Stimulated activated CD4-positive, alpha-beta T cell treated with anti-CD3 and anti-CD28 coated beads, Interleukin-1b, Interleukin-23, amount 100 ng/mL, for 4 hours (primary cell): ENCODE measurements at regions not wholly inside any gene's neighbourhood (a gene's known extent, or its start where the extent isn't known, plus 50 kb on each side); places are given as distances from the start of the nearest gene placed in this dataset.
"Not testable (repeated sequence)": the region's sequence is repeated elsewhere in the genome, so short reads cannot be mapped to it uniquely, and the experiment has no call there.

Experiments used
- DNase-seq, 2 donors: peaks; one replicate each; pipeline ENCODE4 v3.0.0-alpha.2; 2020; ENCODE audit warnings: low read depth in 2 of 2

- DNase-seq, result no peak
These were observed 190.5 kb downstream of the PTPRU start for GRCh38 chr1:29426701-29427279.

DNA sequence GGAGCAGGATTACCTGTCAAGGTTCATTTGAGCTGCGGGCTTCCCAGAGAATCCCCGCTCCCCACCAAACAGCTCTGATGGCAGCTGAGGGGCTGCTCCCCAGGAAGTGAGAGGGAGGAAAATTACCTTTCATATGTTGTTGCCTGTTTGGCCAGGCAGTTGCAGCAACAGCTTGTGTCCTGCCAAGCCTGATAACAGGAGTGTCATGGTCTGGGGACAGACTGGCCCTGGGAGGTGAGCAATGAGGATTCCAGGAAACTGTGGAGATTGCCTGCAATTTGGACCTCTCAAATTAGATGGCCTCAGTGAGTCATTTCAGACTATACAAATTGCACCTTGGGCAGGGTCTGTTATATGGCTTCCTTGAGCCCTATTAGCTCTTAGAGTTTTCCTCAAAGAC, 189.3 kb downstream of the PTPRU start:
- no peak for DNase-seq

- DNase-seq, result no peak
These were observed 187.9 kb downstream of the PTPRU start for GRCh38 chr1:29424266-29424665.

DNA sequence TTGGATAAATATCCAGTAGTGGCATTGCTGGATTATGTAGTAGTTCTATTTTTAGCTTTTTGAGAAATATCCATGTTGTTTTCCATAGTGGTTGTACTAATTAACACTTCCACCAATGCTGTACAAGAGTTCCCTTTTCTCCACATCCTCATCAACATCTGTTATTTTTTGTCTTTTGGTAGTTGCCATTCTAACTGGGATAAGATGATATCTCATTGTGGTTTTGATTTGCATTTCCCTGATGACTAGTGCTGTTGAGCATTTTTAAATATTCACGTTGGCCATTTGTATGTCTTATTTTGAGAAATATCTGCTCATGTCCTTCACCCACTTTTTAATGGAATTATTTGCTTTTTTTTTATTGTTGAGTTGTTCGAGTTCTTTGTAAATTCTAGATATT, 183.9 kb downstream of the PTPRU start:
- DNase-seq, result no peak

DNA sequence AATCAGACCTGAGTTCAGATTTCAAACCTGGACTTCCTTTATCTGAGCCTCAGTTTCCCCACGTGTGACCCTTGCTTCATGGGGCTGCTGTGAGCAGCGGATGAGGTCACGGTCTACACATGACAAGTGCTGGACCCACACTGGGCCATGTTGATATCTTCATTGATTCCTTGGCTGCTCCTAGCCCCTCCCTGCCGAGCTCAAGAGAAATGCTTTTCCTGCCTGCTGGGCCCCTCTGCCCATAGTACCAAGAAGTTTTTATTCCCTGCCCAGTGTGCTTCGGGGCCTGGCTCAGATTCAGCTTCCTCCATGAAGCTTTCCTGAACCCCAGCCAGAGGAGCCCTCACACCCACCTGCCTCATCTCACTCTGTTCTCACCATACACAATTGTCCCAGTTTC, 181.6 kb downstream of the PTPRU start:
- no peak for DNase-seq

GRCh38 chr1:29417147-29417858, 181.0 kb downstream of the PTPRU start:
- DNase-seq, result no peak

- DNase-seq, result no peak
These were observed 180.2 kb downstream of the PTPRU start for GRCh38 chr1:29416267-29417146.

DNA sequence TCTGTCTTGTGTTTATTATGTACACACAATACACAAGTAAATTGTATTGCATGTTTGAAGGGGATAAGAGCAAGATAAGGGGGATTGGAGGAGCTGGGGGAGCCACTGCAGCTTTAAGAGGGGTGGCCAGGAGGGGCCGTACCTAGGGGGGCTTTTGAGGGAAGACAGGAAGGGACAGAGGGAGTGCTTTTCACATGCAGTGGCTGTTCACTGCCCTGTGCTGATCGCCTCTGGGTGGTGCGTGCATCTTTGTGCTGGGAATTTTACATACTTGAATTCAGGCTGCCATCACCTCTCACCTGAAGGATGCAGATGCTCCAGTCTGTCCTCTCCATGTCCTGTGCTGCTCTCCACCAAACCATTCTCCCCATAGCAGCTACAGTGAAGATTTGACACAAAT, 179.5 kb downstream of the PTPRU start:
- DNase-seq, result no peak

- DNase-seq, result no peak
These were observed 179.0 kb downstream of the PTPRU start for GRCh38 chr1:29415156-29415830.

GRCh38 chr1:29414086-29414485, 177.8 kb downstream of the PTPRU start:
- no peak for DNase-seq

- DNase-seq, result no peak
These were observed 177.3 kb downstream of the PTPRU start for GRCh38 chr1:29413661-29414060.

DNA sequence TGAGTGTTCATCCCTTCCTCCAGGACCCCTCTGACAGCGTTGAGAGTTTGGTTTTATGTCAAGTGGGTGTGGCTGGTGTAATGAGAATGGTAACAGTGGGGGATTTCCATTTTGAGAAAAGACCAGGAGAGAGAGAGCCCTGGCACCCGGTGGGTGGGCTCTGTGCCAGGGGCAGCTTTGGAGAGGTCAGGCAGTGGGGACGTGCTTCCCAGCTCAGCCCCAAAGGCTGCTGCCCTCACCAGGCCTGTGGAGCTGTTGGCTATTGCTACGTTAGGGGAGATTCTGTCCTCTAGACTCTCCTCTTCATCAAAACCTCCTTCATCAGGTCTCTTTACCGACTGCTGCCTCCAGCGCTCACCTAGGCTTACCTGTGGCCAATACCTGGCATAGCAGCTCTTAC, 176.3 kb downstream of the PTPRU start:
- DNase-seq, result no peak

- DNase-seq, result no peak
These were observed 174.2 kb downstream of the PTPRU start for GRCh38 chr1:29410476-29410875.

DNA sequence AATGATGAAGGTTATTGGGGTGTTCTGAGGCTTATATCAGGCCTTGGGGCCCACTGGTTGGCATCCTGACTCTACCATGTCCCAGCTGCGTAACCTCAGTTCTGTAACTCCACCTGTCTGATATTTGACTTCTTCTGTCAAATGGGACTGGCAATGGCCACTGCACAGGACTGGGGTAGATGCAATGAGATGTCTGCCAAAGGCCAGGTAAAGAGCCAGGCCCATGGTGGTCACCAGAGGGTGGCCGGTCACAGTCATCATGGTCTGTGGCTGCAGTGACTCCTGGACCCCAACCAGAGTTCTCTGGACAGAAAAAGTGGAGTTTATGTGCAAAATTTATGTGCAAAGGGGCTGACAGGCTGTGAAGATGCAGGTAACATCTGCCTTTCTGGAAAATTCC, 173.3 kb downstream of the PTPRU start:
- no peak for DNase-seq

DNA sequence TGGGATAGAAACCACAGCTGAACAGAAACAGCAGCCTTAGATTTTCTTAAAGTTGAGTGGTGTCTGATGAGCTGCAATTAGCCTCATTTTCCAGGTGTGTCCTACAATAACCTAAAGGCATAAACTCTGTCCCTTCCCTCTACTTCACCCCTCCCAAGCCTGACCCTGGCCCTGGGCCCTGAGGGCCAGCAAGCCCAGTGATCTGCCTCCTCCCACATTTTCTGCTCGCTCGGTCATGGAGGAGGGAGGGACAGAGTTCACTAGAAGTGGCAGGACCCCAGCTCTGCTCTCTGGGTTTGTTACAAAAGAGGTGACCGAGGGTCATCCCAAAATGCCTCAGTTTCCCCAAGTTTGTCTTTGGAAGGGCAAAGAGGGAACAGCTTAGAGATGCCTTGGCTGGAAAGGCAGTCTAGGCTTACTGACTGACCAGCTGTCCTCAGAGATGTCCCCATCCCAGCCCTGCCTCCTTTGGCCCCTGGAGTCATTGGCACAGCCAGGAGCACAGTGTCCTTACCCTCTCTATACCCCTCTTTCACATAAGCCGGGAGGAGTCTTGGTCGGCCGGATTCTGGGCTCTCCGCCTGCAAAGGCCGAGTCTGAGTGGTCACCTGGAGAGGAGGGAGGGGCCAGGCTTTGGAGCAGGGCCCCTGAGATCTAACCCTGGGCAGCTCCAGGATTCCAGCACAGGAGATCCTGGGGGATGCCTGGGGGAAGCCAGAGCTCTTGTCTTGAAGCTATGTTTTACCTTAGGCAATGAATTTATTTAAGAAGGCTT, 172.7 kb downstream of the PTPRU start:
- DNase-seq, result no peak

DNA sequence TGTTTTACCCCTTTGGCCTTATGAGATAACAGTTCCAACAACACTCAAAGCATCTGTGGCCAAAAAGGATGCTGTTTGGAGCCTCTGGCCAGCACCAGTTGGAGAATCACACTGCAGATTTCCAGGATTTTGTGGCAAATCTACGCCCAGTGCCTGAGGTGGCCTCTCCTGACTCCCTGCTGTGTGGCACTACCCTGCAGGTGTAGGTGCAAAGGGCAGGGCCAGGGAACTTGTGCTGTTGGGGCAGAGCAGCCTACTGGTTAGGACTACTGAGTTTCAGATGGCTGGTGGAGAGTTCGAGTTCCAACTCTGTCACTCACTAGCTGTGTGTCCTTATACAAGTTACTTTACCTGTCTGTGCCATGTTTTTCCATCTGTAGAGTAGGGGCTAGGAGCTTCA, 170.5 kb downstream of the PTPRU start:
- DNase-seq, result no peak

DNA sequence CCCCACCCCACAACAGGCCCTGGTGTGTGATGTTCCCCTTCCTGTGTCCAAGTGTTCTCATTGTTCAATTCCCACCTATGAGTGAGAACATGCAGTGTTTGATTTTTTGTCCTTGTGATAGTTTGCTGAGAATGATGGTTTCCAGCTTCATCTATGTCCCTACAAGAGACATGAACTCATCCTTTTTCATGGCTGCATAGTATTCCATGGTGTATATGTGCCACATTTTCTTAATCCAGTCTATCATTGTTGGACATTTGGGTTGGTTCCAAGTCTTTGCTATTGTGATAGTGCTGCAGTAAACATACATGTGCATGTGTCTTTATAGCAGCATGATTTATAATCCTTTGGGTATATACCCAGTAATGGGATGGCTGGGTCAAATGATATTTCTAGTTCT, 163.9 kb downstream of the PTPRU start:
- not testable (repeated sequence) for DNase-seq

- no peak for DNase-seq
These were observed 163.1 kb downstream of the PTPRU start for GRCh38 chr1:29399465-29399864.

GRCh38 chr1:29398431-29398830, 162.1 kb downstream of the PTPRU start:
- no peak for DNase-seq

GRCh38 chr1:29397981-29398380, 161.7 kb downstream of the PTPRU start:
- DNase-seq, result no peak

DNA sequence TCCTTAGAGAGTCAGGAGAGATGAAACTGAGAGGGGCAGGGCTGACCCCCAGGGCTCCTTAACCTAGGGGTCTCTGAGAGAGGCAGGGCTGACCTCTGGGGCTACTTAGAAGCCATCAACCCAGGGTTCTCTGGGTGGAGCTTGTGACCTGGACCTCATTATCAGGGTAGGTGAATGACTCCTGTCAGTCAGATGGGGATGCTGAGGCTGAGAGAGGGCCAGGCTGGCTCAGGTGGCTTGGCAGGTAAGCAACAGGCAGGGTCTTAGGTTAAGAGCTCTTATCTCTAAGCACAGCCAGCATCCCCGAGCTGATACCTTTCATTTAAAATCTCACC, 160.9 kb downstream of the PTPRU start:
- DNase-seq, result no peak
